C4-2B (cell line): ENCODE measurements at regions not wholly inside any gene's neighbourhood (a gene's known extent, or its start where the extent isn't known, plus 50 kb on each side); places are given as distances from the start of the nearest gene placed in this dataset.

Source experiments
- H3K27ac ChIP-seq: fragments of 450-650 bp; 2 replicates; pipeline ENCODE4 v1.5.1; 2017
- ZFX ChIP-seq: fragments of 450-650 bp; IDR thresholded peaks from 2 replicates; pipeline ENCODE4 v1.6.1; 2017
- TF ChIP-seq, protein P1 (sequence below): fragments of 450-650 bp; conservative IDR thresholded peaks from 2 replicates; pipeline ENCODE4 v1.5.1; 2017; ENCODE audit warnings: mild to moderate bottlenecking

- no peak overlapping the region for H3K27ac ChIP-seq
- no peak for TF ChIP-seq ZFX
- TF ChIP-seq, protein P1, sequence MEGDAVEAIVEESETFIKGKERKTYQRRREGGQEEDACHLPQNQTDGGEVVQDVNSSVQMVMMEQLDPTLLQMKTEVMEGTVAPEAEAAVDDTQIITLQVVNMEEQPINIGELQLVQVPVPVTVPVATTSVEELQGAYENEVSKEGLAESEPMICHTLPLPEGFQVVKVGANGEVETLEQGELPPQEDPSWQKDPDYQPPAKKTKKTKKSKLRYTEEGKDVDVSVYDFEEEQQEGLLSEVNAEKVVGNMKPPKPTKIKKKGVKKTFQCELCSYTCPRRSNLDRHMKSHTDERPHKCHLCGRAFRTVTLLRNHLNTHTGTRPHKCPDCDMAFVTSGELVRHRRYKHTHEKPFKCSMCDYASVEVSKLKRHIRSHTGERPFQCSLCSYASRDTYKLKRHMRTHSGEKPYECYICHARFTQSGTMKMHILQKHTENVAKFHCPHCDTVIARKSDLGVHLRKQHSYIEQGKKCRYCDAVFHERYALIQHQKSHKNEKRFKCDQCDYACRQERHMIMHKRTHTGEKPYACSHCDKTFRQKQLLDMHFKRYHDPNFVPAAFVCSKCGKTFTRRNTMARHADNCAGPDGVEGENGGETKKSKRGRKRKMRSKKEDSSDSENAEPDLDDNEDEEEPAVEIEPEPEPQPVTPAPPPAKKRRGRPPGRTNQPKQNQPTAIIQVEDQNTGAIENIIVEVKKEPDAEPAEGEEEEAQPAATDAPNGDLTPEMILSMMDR, result no peak
Measured at GRCh38 chr2:191526953-191527556, 150.9 kb upstream of the NABP1 start.

GRCh38 chr2:191530618-191531017 is 147.3 kb upstream of the NABP1 start:
- H3K27ac ChIP-seq, result no peak overlapping the region
- no peak for TF ChIP-seq ZFX
- TF ChIP-seq, protein P1, result no peak

DNA sequence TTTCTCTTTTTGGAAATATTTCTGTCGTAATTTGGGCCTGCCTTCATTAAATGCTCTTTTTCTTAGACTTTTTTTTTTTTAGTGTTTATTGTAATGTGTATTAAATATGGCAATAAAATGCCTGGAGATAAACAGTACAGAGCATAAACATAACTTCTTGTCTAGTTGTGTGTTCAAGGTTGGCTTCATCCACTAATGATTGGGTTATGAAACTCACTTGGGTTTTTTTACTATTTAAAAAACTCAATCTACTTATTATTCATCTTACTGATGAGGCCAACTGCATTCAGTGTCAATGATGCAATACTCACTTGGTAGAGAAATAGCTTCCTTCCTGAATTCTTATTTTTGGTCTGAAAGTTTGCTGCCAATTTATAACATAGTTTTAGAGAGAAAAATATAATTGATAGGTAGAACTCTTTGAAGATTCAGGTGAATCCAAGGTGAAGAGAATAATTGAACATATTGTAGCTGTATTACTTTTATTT is 144.2 kb upstream of the NABP1 start:
- no peak overlapping the region for H3K27ac ChIP-seq
- TF ChIP-seq, protein P1, result no peak
- TF ChIP-seq ZFX, result no peak

DNA sequence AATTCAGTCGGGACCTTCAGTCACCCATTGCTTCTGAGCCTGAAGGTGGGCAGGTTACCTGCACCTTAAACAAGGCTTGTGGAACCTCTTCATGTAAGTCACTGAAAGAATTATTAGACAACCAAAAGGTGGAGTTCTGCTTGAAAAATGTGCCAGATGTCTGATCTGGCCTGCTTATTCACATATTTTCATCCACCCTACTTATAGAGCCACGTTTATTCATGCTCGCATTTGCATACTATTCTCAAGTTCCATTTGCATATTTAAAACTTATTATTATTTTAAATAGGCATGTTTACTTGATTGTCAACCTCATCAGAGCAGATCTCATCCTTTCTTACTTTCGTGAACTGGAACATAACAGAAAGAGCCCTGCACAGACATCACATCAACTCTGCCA is 140.0 kb upstream of the NABP1 start:
- no peak for TF ChIP-seq ZFX
- TF ChIP-seq, protein P1, result no peak
- no peak overlapping the region for H3K27ac ChIP-seq

GRCh38 chr2:191538334-191538903 is 139.5 kb upstream of the NABP1 start:
- H3K27ac ChIP-seq, result no peak overlapping the region
- TF ChIP-seq, protein P1, result no peak
- no peak for TF ChIP-seq ZFX

- TF ChIP-seq, protein P1, result peak; percentile 75
- TF ChIP-seq ZFX, result no peak
- no peak overlapping the region for H3K27ac ChIP-seq
Measured at GRCh38 chr2:191539068-191539467, 138.9 kb upstream of the NABP1 start.

DNA sequence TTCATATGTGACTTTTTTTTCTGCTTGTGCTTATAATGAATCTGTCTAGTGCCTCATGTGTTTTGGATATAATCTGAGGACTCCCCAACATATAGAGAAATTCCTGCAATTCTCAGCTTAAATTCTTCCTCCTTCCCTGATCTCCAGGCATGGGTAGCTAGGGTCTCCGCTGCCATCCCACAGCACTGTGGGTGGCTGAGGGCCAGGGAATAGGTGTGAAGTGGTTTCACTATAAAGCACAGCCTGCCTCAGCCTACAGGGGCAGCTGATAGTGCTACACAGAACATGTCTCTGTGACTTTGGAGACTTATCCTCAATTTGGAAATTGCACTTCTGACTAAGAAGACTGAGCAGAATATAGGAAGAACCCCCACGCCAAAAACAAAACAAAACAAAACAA is 137.3 kb upstream of the NABP1 start:
- TF ChIP-seq, protein P1, result no peak
- no peak for TF ChIP-seq ZFX
- no peak overlapping the region for H3K27ac ChIP-seq
